Gastroesophageal sphincter (tissue), 4 donors: ENCODE measurements at regions not wholly inside any gene's neighbourhood (a gene's known extent, or its start where the extent isn't known, plus 50 kb on each side); places are given as distances from the start of the nearest gene placed in this dataset.

Source experiments
- ATAC-seq: fragments of 150-250 bp; one replicate; pipeline ENCODE4 v1.9.1; 2016; ENCODE audit warnings: mild to moderate bottlenecking, moderate library complexity
- H3K27ac ChIP-seq, 4 donors: fragments of 200-600 bp; sonication (generic) in 3 of 4; 1 replicate in 3 of 4; 2 replicates in 1 of 4; pipeline ENCODE4 v1.5.1; 2016 to 2019
- H3K27me3 ChIP-seq: fragments of 200-600 bp; sonication (generic); one replicate; pipeline ENCODE4 v1.5.1; 2019
- H3K36me3 ChIP-seq, 2 donors: fragments of 200-600 bp; sonication (generic); one replicate each; pipeline ENCODE4 v1.5.1; 2019; ENCODE audit warnings: control low read depth in 1 of 2
- H3K4me1 ChIP-seq, 3 donors: fragments of 200-600 bp; sonication (generic); 1 replicate in 2 of 3; 2 replicates in 1 of 3; pipeline ENCODE4 v1.5.1; 2016 to 2019; ENCODE audit warnings: control low read depth in 2 of 3
- H3K4me3 ChIP-seq, 2 donors: fragments of 200-600 bp; sonication (generic); one replicate each; pipeline ENCODE4 v1.5.1; 2019; ENCODE audit warnings: mild to moderate bottlenecking in 1 of 2, moderate library complexity in 1 of 2
- H3K9me3 ChIP-seq, 3 donors: fragments of 200-600 bp; sonication (generic); one replicate each; pipeline ENCODE4 v1.5.1; 2017 to 2019; ENCODE audit warnings: control low read depth in 2 of 3
- CTCF ChIP-seq, 4 experiments: fragments of 200-600 bp in 2 of 4; fragments of 450-650 bp in 2 of 4; sonication (generic) in 1 of 4; IDR thresholded peaks; one replicate each; pipeline ENCODE4 v1.5.1; 2017 to 2019; ENCODE audit warnings: antibody characterized with exemption in 4 of 4, mild to moderate bottlenecking in 2 of 4, moderate library complexity in 2 of 4
- EP300 ChIP-seq: sonication (generic); formaldehyde crosslinking; IDR thresholded peaks from one replicate; pipeline ENCODE4 v1.6.1; 2017; ENCODE audit warnings: antibody characterized with exemption, mild to moderate bottlenecking
- POLR2A ChIP-seq, 2 donors: fragments of 450-650 bp; IDR thresholded peaks; one replicate each; pipeline ENCODE4 v1.6.1; 2017; ENCODE audit warnings: antibody characterized with exemption in 2 of 2, mild to moderate bottlenecking in 2 of 2, moderate library complexity in 1 of 2
- POLR2AphosphoS5 ChIP-seq: sonication (generic); formaldehyde crosslinking; IDR thresholded peaks from one replicate; pipeline ENCODE4 v1.6.1; 2017; ENCODE audit warnings: antibody characterized with exemption
- WGBS, 2 donors: methylation state at CpG; one replicate each; pipeline ENCODE4 v1.1.5; 2018; ENCODE audit warnings: low coverage in 1 of 2; 5-methylcytosine and 5-hydroxymethylcytosine counted together

- Histone ChIP-seq H3K9me3 (no peaks in the 10 kb centered on the region), H3K27me3 (no peaks in the 10 kb centered on the region), H3K4me3 (no peak overlapping the region), H3K27ac (no peak overlapping the region), H3K36me3 (no peaks in the 10 kb centered on the region), H3K4me1 (no peaks in the 10 kb centered on the region)
- 22 to 32% methylated on average over 2 of the region's 2 CpGs for WGBS, 2 donors
- no peak for ATAC-seq
- TF ChIP-seq POLR2A (IDR thresholded peaks at IDR 0.05) (no peak), CTCF (IDR thresholded peaks at IDR 0.05) (no peak), EP300 (no peak), POLR2AphosphoS5 (no peak)
These were observed 541.6 kb downstream of the TFAP2B start for GRCh38 chr6:51360287-51360686.

- Histone ChIP-seq H3K4me3 (no peak overlapping the region), H3K36me3 (no peaks in the 10 kb centered on the region), H3K27ac (no peak overlapping the region), H3K4me1 (no peaks in the 10 kb centered on the region), H3K27me3 (no peaks in the 10 kb centered on the region), H3K9me3 (no peaks in the 10 kb centered on the region)
- TF ChIP-seq EP300 (no peak), POLR2AphosphoS5 (no peak), CTCF (IDR thresholded peaks at IDR 0.05) (no peak), POLR2A (IDR thresholded peaks at IDR 0.05) (no peak)
- no peak for ATAC-seq
These were observed 546.9 kb downstream of the TFAP2B start for GRCh38 chr6:51365566-51365965.

- no peak for ATAC-seq
- no peak overlapping the region for H3K27ac ChIP-seq
These were observed 550.8 kb downstream of the TFAP2B start for GRCh38 chr6:51369485-51369884.

GRCh38 chr6:51382847-51383246 is 564.2 kb downstream of the TFAP2B start:
- no peak for ATAC-seq
- no peak overlapping the region for H3K27ac ChIP-seq
- TF ChIP-seq POLR2AphosphoS5: no peak
- TF ChIP-seq EP300: no peak
- TF ChIP-seq CTCF (IDR thresholded peaks at IDR 0.05): no peak
- TF ChIP-seq POLR2A (IDR thresholded peaks at IDR 0.05): no peak

More at GRCh38 chr6:51369485-51369884, 550.8 kb downstream of the TFAP2B start:
- Histone ChIP-seq H3K9me3 (no peaks in the 10 kb centered on the region), H3K36me3 (no peaks in the 10 kb centered on the region), H3K4me3 (no peak overlapping the region), H3K4me1 (no peaks in the 10 kb centered on the region), H3K27me3 (no peaks in the 10 kb centered on the region)
- TF ChIP-seq POLR2AphosphoS5 (no peak), CTCF (IDR thresholded peaks at IDR 0.05) (no peak), POLR2A (IDR thresholded peaks at IDR 0.05) (no peak), EP300 (no peak)
- WGBS, 2 donors: 43 to 73% methylated on average over 1 of the region's 1 CpG

GRCh38 chr6:51384736-51385135 is 566.1 kb downstream of the TFAP2B start:
- WGBS, 2 donors: 75% methylated on average over 1 of the region's 1 CpG; no CpG with 5 or more reads in 1 of the 2 donors
- TF ChIP-seq POLR2AphosphoS5: no peak
- TF ChIP-seq EP300: no peak

More at GRCh38 chr6:51382847-51383246, 564.2 kb downstream of the TFAP2B start:
- Histone ChIP-seq H3K27me3 (no peaks in the 10 kb centered on the region), H3K4me3 (no peak overlapping the region), H3K4me1 (no peaks in the 10 kb centered on the region), H3K36me3 (no peaks in the 10 kb centered on the region), H3K9me3 (peaks cover 0 to 8% (median 0%) of the 10 kb centered on the region in 3 donors)

More at GRCh38 chr6:51384736-51385135, 566.1 kb downstream of the TFAP2B start:
- H3K27ac ChIP-seq: no peak overlapping the region
- no peaks in the 10 kb centered on the region for H3K4me1 ChIP-seq
- H3K36me3 ChIP-seq: no peaks in the 10 kb centered on the region
- no peak for ATAC-seq
- H3K9me3 ChIP-seq: peaks cover 0 to 8% (median 0%) of the 10 kb centered on the region in 3 donors
- H3K27me3 ChIP-seq: no peaks in the 10 kb centered on the region
- H3K4me3 ChIP-seq: no peak overlapping the region
